Ishikawa (cell line): ENCODE measurements at regions not wholly inside any gene's neighbourhood (a gene's known extent, or its start where the extent isn't known, plus 50 kb on each side); places are given as distances from the start of the nearest gene placed in this dataset.

Experiments used
- CEBPB ChIP-seq: IDR thresholded peaks from 2 replicates; pipeline ENCODE4 v1.6.1; 2012
- CREB1 ChIP-seq: IDR thresholded peaks from 2 replicates; pipeline ENCODE4 v1.6.1; 2012; ENCODE audit warnings: low read depth
- EP300 ChIP-seq: IDR thresholded peaks from 2 replicates; pipeline ENCODE4 v1.6.1; 2012; ENCODE audit warnings: borderline replicate concordance
- FOXM1 ChIP-seq: IDR thresholded peaks from 2 replicates; pipeline ENCODE4 v1.6.1; 2012; ENCODE audit warnings: low read depth, borderline replicate concordance
- NFIC ChIP-seq: IDR thresholded peaks from 2 replicates; pipeline ENCODE4 v1.6.1; 2012
- RAD21 ChIP-seq: IDR thresholded peaks from 2 replicates; pipeline ENCODE4 v1.6.1; 2012; ENCODE audit warnings: low read depth
- TAF1 ChIP-seq: IDR thresholded peaks from 2 replicates; pipeline ENCODE4 v1.6.1; 2012; ENCODE audit warnings: low read depth, mild to moderate bottlenecking
- TCF12 ChIP-seq: IDR thresholded peaks from 2 replicates; pipeline ENCODE4 v1.6.1; 2012; ENCODE audit warnings: low read depth
- TEAD4 ChIP-seq: IDR thresholded peaks from 2 replicates; pipeline ENCODE4 v1.6.1; 2012
- YY1 ChIP-seq: IDR thresholded peaks from 2 replicates; pipeline ENCODE4 v1.6.1; 2012; ENCODE audit warnings: low read depth
- TF ChIP-seq, protein P1 (sequence below): IDR thresholded peaks from 2 replicates; pipeline ENCODE4 v1.6.1; 2012; ENCODE audit warnings: low read depth, mild to moderate bottlenecking
- TF ChIP-seq, protein P2 (sequence below): IDR thresholded peaks from 2 replicates; pipeline ENCODE4 v1.6.1; 2012
- TF ChIP-seq, protein P3 (sequence below): IDR thresholded peaks from 2 replicates; pipeline ENCODE4 v1.6.1; 2012

- TF ChIP-seq, protein P1, sequence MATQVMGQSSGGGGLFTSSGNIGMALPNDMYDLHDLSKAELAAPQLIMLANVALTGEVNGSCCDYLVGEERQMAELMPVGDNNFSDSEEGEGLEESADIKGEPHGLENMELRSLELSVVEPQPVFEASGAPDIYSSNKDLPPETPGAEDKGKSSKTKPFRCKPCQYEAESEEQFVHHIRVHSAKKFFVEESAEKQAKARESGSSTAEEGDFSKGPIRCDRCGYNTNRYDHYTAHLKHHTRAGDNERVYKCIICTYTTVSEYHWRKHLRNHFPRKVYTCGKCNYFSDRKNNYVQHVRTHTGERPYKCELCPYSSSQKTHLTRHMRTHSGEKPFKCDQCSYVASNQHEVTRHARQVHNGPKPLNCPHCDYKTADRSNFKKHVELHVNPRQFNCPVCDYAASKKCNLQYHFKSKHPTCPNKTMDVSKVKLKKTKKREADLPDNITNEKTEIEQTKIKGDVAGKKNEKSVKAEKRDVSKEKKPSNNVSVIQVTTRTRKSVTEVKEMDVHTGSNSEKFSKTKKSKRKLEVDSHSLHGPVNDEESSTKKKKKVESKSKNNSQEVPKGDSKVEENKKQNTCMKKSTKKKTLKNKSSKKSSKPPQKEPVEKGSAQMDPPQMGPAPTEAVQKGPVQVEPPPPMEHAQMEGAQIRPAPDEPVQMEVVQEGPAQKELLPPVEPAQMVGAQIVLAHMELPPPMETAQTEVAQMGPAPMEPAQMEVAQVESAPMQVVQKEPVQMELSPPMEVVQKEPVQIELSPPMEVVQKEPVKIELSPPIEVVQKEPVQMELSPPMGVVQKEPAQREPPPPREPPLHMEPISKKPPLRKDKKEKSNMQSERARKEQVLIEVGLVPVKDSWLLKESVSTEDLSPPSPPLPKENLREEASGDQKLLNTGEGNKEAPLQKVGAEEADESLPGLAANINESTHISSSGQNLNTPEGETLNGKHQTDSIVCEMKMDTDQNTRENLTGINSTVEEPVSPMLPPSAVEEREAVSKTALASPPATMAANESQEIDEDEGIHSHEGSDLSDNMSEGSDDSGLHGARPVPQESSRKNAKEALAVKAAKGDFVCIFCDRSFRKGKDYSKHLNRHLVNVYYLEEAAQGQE, result no peak
- TF ChIP-seq EP300, result no peak
- TF ChIP-seq RAD21, result no peak
- TF ChIP-seq, protein P2, sequence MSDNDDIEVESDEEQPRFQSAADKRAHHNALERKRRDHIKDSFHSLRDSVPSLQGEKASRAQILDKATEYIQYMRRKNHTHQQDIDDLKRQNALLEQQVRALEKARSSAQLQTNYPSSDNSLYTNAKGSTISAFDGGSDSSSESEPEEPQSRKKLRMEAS, result no peak
- no peak for TF ChIP-seq YY1
- TF ChIP-seq NFIC, result no peak
- no peak for TF ChIP-seq TAF1
- TF ChIP-seq TCF12, result no peak
- no peak for TF ChIP-seq TEAD4
- no peak for TF ChIP-seq CEBPB
- TF ChIP-seq, protein P3, sequence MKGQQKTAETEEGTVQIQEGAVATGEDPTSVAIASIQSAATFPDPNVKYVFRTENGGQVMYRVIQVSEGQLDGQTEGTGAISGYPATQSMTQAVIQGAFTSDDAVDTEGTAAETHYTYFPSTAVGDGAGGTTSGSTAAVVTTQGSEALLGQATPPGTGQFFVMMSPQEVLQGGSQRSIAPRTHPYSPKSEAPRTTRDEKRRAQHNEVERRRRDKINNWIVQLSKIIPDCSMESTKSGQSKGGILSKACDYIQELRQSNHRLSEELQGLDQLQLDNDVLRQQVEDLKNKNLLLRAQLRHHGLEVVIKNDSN, result no peak
- TF ChIP-seq FOXM1, result no peak
- TF ChIP-seq CREB1, result no peak
Observed at GRCh38 chrX:5650904-5651303, 577.8 kb downstream of the NLGN4X start.
